Epithelial cell of proximal tubule (primary cell): ENCODE measurements at regions not wholly inside any gene's neighbourhood (a gene's known extent, or its start where the extent isn't known, plus 50 kb on each side); places are given as distances from the start of the nearest gene placed in this dataset.
"Not testable (repeated sequence)": the region's sequence is repeated elsewhere in the genome, so short reads cannot be mapped to it uniquely, and the experiment has no call there.

Experiments
- DNase-seq: peaks from one replicate; pipeline ENCODE4 v3.0.0-alpha.2; 2011; ENCODE audit warnings: low read depth
- H3K4me3 ChIP-seq: 2 replicates; pipeline ENCODE4 v1.5.1; 2011; ENCODE audit warnings: low read depth, mild to moderate bottlenecking, low read length
- CTCF ChIP-seq: conservative IDR thresholded peaks from 2 replicates; pipeline ENCODE4 v1.5.1; 2012; ENCODE audit warnings: low read depth, mild to moderate bottlenecking, low read length

GRCh38 chr6:151690303-151690702 is 117.2 kb upstream of the ESR1 start:
- TF ChIP-seq CTCF: no peak
- H3K4me3 ChIP-seq: peak overlapping the region; percentile 45
- DNase-seq: no peak

GRCh38 chr6:151690768-151691562 is 116.5 kb upstream of the ESR1 start:
- TF ChIP-seq CTCF: no peak
- peak overlapping the region; percentile 45 for H3K4me3 ChIP-seq
- no peak for DNase-seq

GRCh38 chr6:151692216-151692615 is 115.3 kb upstream of the ESR1 start:
- DNase-seq: no peak
- TF ChIP-seq CTCF: no peak
- H3K4me3 ChIP-seq: no peak overlapping the region

- H3K4me3 ChIP-seq: no peak overlapping the region
- no peak for DNase-seq
- no peak for TF ChIP-seq CTCF
Observed at GRCh38 chr6:151693366-151693765, 114.1 kb upstream of the ESR1 start.

GRCh38 chr6:151695156-151695555 is 112.3 kb upstream of the ESR1 start:
- no peak for TF ChIP-seq CTCF
- no peak overlapping the region for H3K4me3 ChIP-seq
- no peak for DNase-seq

- H3K4me3 ChIP-seq, DNase-seq: not testable (repeated sequence)
Observed at GRCh38 chr6:151696302-151696701, 111.2 kb upstream of the ESR1 start.

- H3K4me3 ChIP-seq: no peak overlapping the region
- no peak for DNase-seq
- TF ChIP-seq CTCF: no peak
Observed at GRCh38 chr6:151698931-151699700, 108.4 kb upstream of the ESR1 start.
